ENCODE measurements at regions not wholly inside any gene's neighbourhood (a gene's known extent, or its start where the extent isn't known, plus 50 kb on each side); places are given as distances from the start of the nearest gene placed in this dataset.
"Not testable (repeated sequence)": the region's sequence is repeated elsewhere in the genome, so short reads cannot be mapped to it uniquely, and the experiment has no call there.

DNA sequence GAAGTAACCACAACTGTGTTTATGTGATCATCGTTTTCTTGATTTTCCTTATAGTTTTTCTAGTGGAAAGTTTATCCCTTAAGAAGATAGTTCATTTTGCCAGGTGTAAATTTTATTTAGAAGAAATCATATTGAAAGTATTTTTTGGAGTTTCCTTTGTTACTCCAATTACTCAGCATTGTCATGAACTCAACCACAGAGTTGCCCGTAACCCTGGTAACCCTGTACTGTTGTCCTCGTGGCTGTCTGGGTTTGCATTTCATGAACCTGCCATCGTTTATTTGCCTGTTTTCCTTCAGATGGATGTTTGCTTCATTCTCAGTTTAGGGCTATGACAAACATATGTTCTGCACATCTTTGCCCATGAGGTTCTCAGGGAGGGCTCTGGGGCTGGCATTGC lies 534.3 kb downstream of the GOLGA6L6 start:
- TF ChIP-seq, protein P1, sequence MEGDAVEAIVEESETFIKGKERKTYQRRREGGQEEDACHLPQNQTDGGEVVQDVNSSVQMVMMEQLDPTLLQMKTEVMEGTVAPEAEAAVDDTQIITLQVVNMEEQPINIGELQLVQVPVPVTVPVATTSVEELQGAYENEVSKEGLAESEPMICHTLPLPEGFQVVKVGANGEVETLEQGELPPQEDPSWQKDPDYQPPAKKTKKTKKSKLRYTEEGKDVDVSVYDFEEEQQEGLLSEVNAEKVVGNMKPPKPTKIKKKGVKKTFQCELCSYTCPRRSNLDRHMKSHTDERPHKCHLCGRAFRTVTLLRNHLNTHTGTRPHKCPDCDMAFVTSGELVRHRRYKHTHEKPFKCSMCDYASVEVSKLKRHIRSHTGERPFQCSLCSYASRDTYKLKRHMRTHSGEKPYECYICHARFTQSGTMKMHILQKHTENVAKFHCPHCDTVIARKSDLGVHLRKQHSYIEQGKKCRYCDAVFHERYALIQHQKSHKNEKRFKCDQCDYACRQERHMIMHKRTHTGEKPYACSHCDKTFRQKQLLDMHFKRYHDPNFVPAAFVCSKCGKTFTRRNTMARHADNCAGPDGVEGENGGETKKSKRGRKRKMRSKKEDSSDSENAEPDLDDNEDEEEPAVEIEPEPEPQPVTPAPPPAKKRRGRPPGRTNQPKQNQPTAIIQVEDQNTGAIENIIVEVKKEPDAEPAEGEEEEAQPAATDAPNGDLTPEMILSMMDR (IDR thresholded peaks at IDR 0.05), result not testable (repeated sequence)
- TF ChIP-seq POLR2A (IDR thresholded peaks at IDR 0.05), result not testable (repeated sequence)
